H9 (cell line): ENCODE measurements at regions not wholly inside any gene's neighbourhood (a gene's known extent, or its start where the extent isn't known, plus 50 kb on each side); places are given as distances from the start of the nearest gene placed in this dataset.

Source experiments
- DNase-seq: peaks from one replicate; pipeline ENCODE4 v3.0.0-alpha.2; 2017
- H2AFZ ChIP-seq: one replicate; pipeline ENCODE4 v1.6.1; 2013; ENCODE audit warnings: mild to moderate bottlenecking, low read length, control low read depth, moderate library complexity
- H2AK5ac ChIP-seq: 2 replicates; pipeline ENCODE4 v1.6.1; 2013; ENCODE audit warnings: low read length, control low read depth, mixed read lengths; ENCODE audit not compliant: insufficient read length
- H2BK120ac ChIP-seq: one replicate; pipeline ENCODE4 v1.6.1; 2013; ENCODE audit warnings: low read depth, mild to moderate bottlenecking, low read length, control low read depth, inconsistent platforms; ENCODE audit not compliant: poor library complexity, severe bottlenecking
- H2BK12ac ChIP-seq: 2 replicates; pipeline ENCODE4 v1.6.1; 2013; ENCODE audit warnings: low read length, control low read depth, mixed read lengths, low read depth; ENCODE audit not compliant: insufficient read length
- H2BK15ac ChIP-seq: 2 replicates; pipeline ENCODE4 v1.6.1; 2013; ENCODE audit warnings: low read depth, low read length, control low read depth
- H2BK20ac ChIP-seq: one replicate; pipeline ENCODE4 v1.6.1; 2013; ENCODE audit warnings: low read depth, mild to moderate bottlenecking, low read length, control low read depth, inconsistent platforms; ENCODE audit not compliant: poor library complexity, severe bottlenecking
- H2BK5ac ChIP-seq: 2 replicates; pipeline ENCODE4 v1.6.1; 2013; ENCODE audit warnings: low read length, control low read depth, mixed read lengths; ENCODE audit not compliant: insufficient read length
- H3K14ac ChIP-seq: 2 replicates; pipeline ENCODE4 v1.6.1; 2013; ENCODE audit warnings: low read length, control low read depth; ENCODE audit not compliant: insufficient read depth
- H3K18ac ChIP-seq: 2 replicates; pipeline ENCODE4 v1.6.1; 2013; ENCODE audit warnings: low read depth, mild to moderate bottlenecking, mixed read lengths, low read length, control low read depth; ENCODE audit not compliant: insufficient read length
- H3K23ac ChIP-seq: 2 replicates; pipeline ENCODE4 v1.6.1; 2013; ENCODE audit warnings: low read length, control low read depth, mixed read lengths, low read depth; ENCODE audit not compliant: insufficient read length
- H3K23me2 ChIP-seq: 2 replicates; pipeline ENCODE4 v1.6.1; 2013; ENCODE audit warnings: low read depth, mild to moderate bottlenecking, mixed read lengths, low read length, control low read depth; ENCODE audit not compliant: insufficient read length, poor library complexity, severe bottlenecking
- H3K27ac ChIP-seq: 2 replicates; pipeline ENCODE4 v1.5.1; 2013; ENCODE audit warnings: low read length, control low read depth, mixed read lengths, low read depth; ENCODE audit not compliant: insufficient read length
- H3K27me3 ChIP-seq: 2 replicates; pipeline ENCODE4 v1.6.1; 2013; ENCODE audit warnings: low read length, control low read depth, inconsistent platforms; ENCODE audit not compliant: insufficient read depth
- H3K4ac ChIP-seq: 2 replicates; pipeline ENCODE4 v1.6.1; 2013; ENCODE audit warnings: low read depth, mild to moderate bottlenecking, control low read depth, inconsistent platforms, low read length, moderate library complexity
- H3K4me1 ChIP-seq: 2 replicates; pipeline ENCODE4 v1.6.1; 2013; ENCODE audit warnings: low read length, control low read depth, inconsistent platforms; ENCODE audit not compliant: insufficient read depth
- H3K4me2 ChIP-seq: 2 replicates; pipeline ENCODE4 v1.6.1; 2013; ENCODE audit warnings: low read length, control low read depth, mixed read lengths; ENCODE audit not compliant: insufficient read length, insufficient read depth
- H3K56ac ChIP-seq: 2 replicates; pipeline ENCODE4 v1.6.1; 2013; ENCODE audit warnings: low read depth, mild to moderate bottlenecking, mixed read lengths, low read length, control low read depth; ENCODE audit not compliant: insufficient read length
- H3K79me1 ChIP-seq: 2 replicates; pipeline ENCODE4 v1.6.1; 2013; ENCODE audit warnings: low read depth, mild to moderate bottlenecking, moderate library complexity, low read length, control low read depth, inconsistent platforms; ENCODE audit not compliant: insufficient read depth, poor library complexity, severe bottlenecking
- H3K79me2 ChIP-seq: 2 replicates; pipeline ENCODE4 v1.6.1; 2013; ENCODE audit warnings: low read length, control low read depth, inconsistent platforms; ENCODE audit not compliant: insufficient read depth
- H3K9ac ChIP-seq: 2 replicates; pipeline ENCODE4 v1.6.1; 2013; ENCODE audit warnings: low read length, control low read depth, mixed read lengths; ENCODE audit not compliant: insufficient read length; ENCODE audit errors: extremely low read depth
- H3K9me3 ChIP-seq: one replicate; pipeline ENCODE4 v1.6.1; 2013; ENCODE audit warnings: low read depth, low read length, inconsistent platforms; ENCODE audit not compliant: control insufficient read depth
- H3T11ph ChIP-seq: one replicate; pipeline ENCODE4 v1.6.1; 2013; ENCODE audit warnings: mild to moderate bottlenecking, low read length, control low read depth, inconsistent platforms
- H4K20me1 ChIP-seq: one replicate; pipeline ENCODE4 v1.6.1; 2013; ENCODE audit not compliant: control insufficient read depth, insufficient read length, insufficient read depth
- H4K5ac ChIP-seq: 2 replicates; pipeline ENCODE4 v1.6.1; 2013; ENCODE audit warnings: low read depth, mild to moderate bottlenecking, mixed read lengths, low read length, control low read depth; ENCODE audit not compliant: insufficient read length
- H4K8ac ChIP-seq: replicated peaks from 2 replicates; pipeline ENCODE4 v1.6.1; 2013; ENCODE audit warnings: low read length, control low read depth, mixed read lengths, low read depth; ENCODE audit not compliant: insufficient read length
- H4K91ac ChIP-seq: 2 replicates; pipeline ENCODE4 v1.6.1; 2013; ENCODE audit warnings: low read depth, mild to moderate bottlenecking, moderate library complexity, mixed read lengths, low read length, control low read depth; ENCODE audit not compliant: insufficient read length
- H3K27ac Mint-ChIP-seq, 3 experiments: 2 replicates in 2 of 3; 3 replicates in 1 of 3; pipeline ENCODE4 v1.8.0; 2020 to 2021; ENCODE audit warnings: mixed read lengths in 3 of 3, mild to moderate bottlenecking in 1 of 3, moderate library complexity in 1 of 3
- H3K27me3 Mint-ChIP-seq: 2 replicates; pipeline ENCODE4 v1.8.0; 2021; ENCODE audit warnings: low read depth, mild to moderate bottlenecking, moderate library complexity, mixed read lengths
- H3K36me3 Mint-ChIP-seq, 3 experiments: 2 replicates in 2 of 3; 3 replicates in 1 of 3; pipeline ENCODE4 v1.8.0; 2020 to 2021; ENCODE audit warnings: low read depth in 3 of 3, mixed read lengths in 3 of 3; ENCODE audit not compliant: insufficient read depth in 1 of 3
- H3K4me1 Mint-ChIP-seq, 2 experiments: 2 replicates each; pipeline ENCODE4 v1.8.0; 2020; ENCODE audit warnings: mixed read lengths in 2 of 2
- H3K4me3 Mint-ChIP-seq, 2 experiments: 2 replicates in 1 of 2; 3 replicates in 1 of 2; pipeline ENCODE4 v1.8.0; 2020 to 2021; ENCODE audit warnings: mild to moderate bottlenecking in 2 of 2, mixed read lengths in 2 of 2, moderate library complexity in 1 of 2
- H3K9me3 Mint-ChIP-seq, 2 experiments: 2 replicates in 1 of 2; 3 replicates in 1 of 2; pipeline ENCODE4 v1.8.0; 2020; ENCODE audit warnings: mild to moderate bottlenecking in 2 of 2, mixed read lengths in 2 of 2, moderate library complexity in 1 of 2
- CTCF ChIP-seq: fragments of 200-600 bp; sonication (generic); conservative IDR thresholded peaks from 3 replicates; pipeline ENCODE4 v1.8.0; 2021; ENCODE audit warnings: antibody characterized with exemption, mild to moderate bottlenecking
- WGBS: extraction: QIAGEN DNeasy Blood & Tissue Kit; methylation state at CpG from one replicate; pipeline ENCODE4 v1.1.7; 2013; ENCODE audit warnings: missing lambda C conversion rate, low lambda C conversion rate, mixed read lengths; ENCODE audit not compliant: insufficient read length; ENCODE audit errors: extremely low coverage; 5-methylcytosine and 5-hydroxymethylcytosine counted together

GRCh38 chr22:48503876-48504275 lies 1323.8 kb downstream of the BRD1 start:
- Histone ChIP-seq H3K79me1 (peaks cover 3% of the 10 kb centered on the region), H3K18ac (peak overlapping the region; percentile 51), H3K23me2 (peaks cover 3% of the 10 kb centered on the region), H3K23ac (no peak overlapping the region), H3K9me3 (no peaks in the 10 kb centered on the region), H4K8ac (no peak overlapping the region), H3K27ac (no peak overlapping the region), H3K56ac (no peak overlapping the region), H4K5ac (no peak overlapping the region), H3K79me2 (peaks cover 6% of the 10 kb centered on the region; the same call in 1 of the 2 replicates), H2AK5ac (no peak overlapping the region), H2BK15ac (no peak overlapping the region), H3K4ac (no peak overlapping the region), H2BK5ac (no peak overlapping the region), H3K27me3 (no peaks in the 10 kb centered on the region), H2BK20ac (no peak overlapping the region), H3K9ac (no peak overlapping the region), H2BK12ac (no peak overlapping the region), H2BK120ac (no peak overlapping the region), H3K4me2 (no peak overlapping the region), H3K4me1 (peaks cover 5% of the 10 kb centered on the region; the same call in 1 of the 2 replicates), H4K20me1 (no peaks in the 10 kb centered on the region), H3T11ph (no peak overlapping the region), H3K14ac (peak overlapping the region; percentile 36; the same call in 1 of the 2 replicates), H2AFZ (no peak overlapping the region), H4K91ac (no peak overlapping the region)
- TF ChIP-seq CTCF, result no peak
- H3K36me3 Mint-ChIP-seq, result no peaks in the 10 kb centered on the region
- no peak overlapping the region for H3K27ac Mint-ChIP-seq
- no peaks in the 10 kb centered on the region for H3K27me3 Mint-ChIP-seq
- no CpG with 5 or more reads among the region's 9 CpGs for WGBS
- no peaks in the 10 kb centered on the region for H3K9me3 Mint-ChIP-seq
- DNase-seq, result no peak
- H3K4me3 Mint-ChIP-seq, result no peak overlapping the region
- H3K4me1 Mint-ChIP-seq, result peaks cover 9 to 26% of the 10 kb centered on the region in 2 experiments; a peak in 3 of 4 replicates
